ENCODE measurements at regions not wholly inside any gene's neighbourhood (a gene's known extent, or its start where the extent isn't known, plus 50 kb on each side); places are given as distances from the start of the nearest gene placed in this dataset.

GRCh38 chr5:87184605-87185004, 83.1 kb upstream of the RASA1 start:
- no peak for TF ChIP-seq EZH2phosphoT487 (IDR thresholded peaks at IDR 0.05; ENCODE audit: borderline replicate concordance, low read length)
- TF ChIP-seq CTCF (IDR thresholded peaks at IDR 0.05; ENCODE audit: low read depth, low read length, poor library complexity, severe bottlenecking), result no peak

GRCh38 chr5:87185838-87186237, 81.8 kb upstream of the RASA1 start:
- H3K27ac ChIP-seq (ENCODE audit: low read depth, low read length), result no peak overlapping the region
- no peak overlapping the region for H3K4me3 ChIP-seq (ENCODE audit: low read length)
- H3K4me1 ChIP-seq (ENCODE audit: control insufficient read depth, low read length), result no peaks in the 10 kb centered on the region
- H3K79me2 ChIP-seq (ENCODE audit: control insufficient read depth, low read length), result no peaks in the 10 kb centered on the region
- no peaks in the 10 kb centered on the region for H3K9me3 ChIP-seq (ENCODE audit: control insufficient read depth, insufficient read depth, low read length)
- no peak overlapping the region for H3K4me2 ChIP-seq (ENCODE audit: low read length)
- no peaks in the 10 kb centered on the region for H3K27me3 ChIP-seq (ENCODE audit: control insufficient read depth, low read length)
- no peaks in the 10 kb centered on the region for H3F3A ChIP-seq (ENCODE audit: control insufficient read depth, insufficient read depth)
- no peaks in the 10 kb centered on the region for H3K9me2 ChIP-seq (replicated peaks; ENCODE audit: control insufficient read depth, low read length)
- no peaks in the 10 kb centered on the region for H3K36me3 ChIP-seq (ENCODE audit: control insufficient read depth, low read length)
- H4K20me1 ChIP-seq (ENCODE audit: control insufficient read depth, insufficient read depth, low read depth, low read length), result no peaks in the 10 kb centered on the region
- TF ChIP-seq CTCF (IDR thresholded peaks at IDR 0.05; ENCODE audit: low read depth, low read length, poor library complexity, severe bottlenecking), result no peak
- no peak for TF ChIP-seq EZH2phosphoT487 (IDR thresholded peaks at IDR 0.05; ENCODE audit: borderline replicate concordance, low read length)

More at GRCh38 chr5:87184605-87185004, 83.1 kb upstream of the RASA1 start:
- Histone ChIP-seq H4K20me1 (ENCODE audit: control insufficient read depth, insufficient read depth, low read depth, low read length) (no peaks in the 10 kb centered on the region), H3K9me3 (ENCODE audit: control insufficient read depth, insufficient read depth, low read length) (no peaks in the 10 kb centered on the region), H3K36me3 (ENCODE audit: control insufficient read depth, low read length) (no peaks in the 10 kb centered on the region), H3K4me3 (ENCODE audit: low read length) (no peak overlapping the region), H3K79me2 (ENCODE audit: control insufficient read depth, low read length) (no peaks in the 10 kb centered on the region), H3F3A (ENCODE audit: control insufficient read depth, insufficient read depth) (no peaks in the 10 kb centered on the region), H3K4me2 (ENCODE audit: low read length) (no peak overlapping the region), H3K9me2 (replicated peaks; ENCODE audit: control insufficient read depth, low read length) (no peaks in the 10 kb centered on the region), H3K27me3 (ENCODE audit: control insufficient read depth, low read length) (no peaks in the 10 kb centered on the region), H3K27ac (ENCODE audit: low read depth, low read length) (no peak overlapping the region), H3K4me1 (ENCODE audit: control insufficient read depth, low read length) (no peaks in the 10 kb centered on the region)

- no peak overlapping the region for H3K27ac ChIP-seq (ENCODE audit: low read depth, low read length)
- H3K4me3 ChIP-seq (ENCODE audit: low read length), result no peak overlapping the region
- H3K36me3 ChIP-seq (ENCODE audit: control insufficient read depth, low read length), result no peaks in the 10 kb centered on the region
- no peaks in the 10 kb centered on the region for H3F3A ChIP-seq (ENCODE audit: control insufficient read depth, insufficient read depth)
- no peaks in the 10 kb centered on the region for H4K20me1 ChIP-seq (ENCODE audit: control insufficient read depth, insufficient read depth, low read depth, low read length)
- no peaks in the 10 kb centered on the region for H3K9me3 ChIP-seq (ENCODE audit: control insufficient read depth, insufficient read depth, low read length)
- TF ChIP-seq EZH2phosphoT487 (IDR thresholded peaks at IDR 0.05; ENCODE audit: borderline replicate concordance, low read length), result no peak
- no peak for TF ChIP-seq CTCF (IDR thresholded peaks at IDR 0.05; ENCODE audit: low read depth, low read length, poor library complexity, severe bottlenecking)
- no peaks in the 10 kb centered on the region for H3K9me2 ChIP-seq (replicated peaks; ENCODE audit: control insufficient read depth, low read length)
- H3K27me3 ChIP-seq (ENCODE audit: control insufficient read depth, low read length), result no peaks in the 10 kb centered on the region
- H3K4me2 ChIP-seq (ENCODE audit: low read length), result no peak overlapping the region
- no peaks in the 10 kb centered on the region for H3K79me2 ChIP-seq (ENCODE audit: control insufficient read depth, low read length)
- H3K4me1 ChIP-seq (ENCODE audit: control insufficient read depth, low read length), result no peaks in the 10 kb centered on the region
Measured at GRCh38 chr5:87188391-87188790, 79.3 kb upstream of the RASA1 start.

- no peaks in the 10 kb centered on the region for H3K36me3 ChIP-seq (ENCODE audit: control insufficient read depth, low read length)
- no peaks in the 10 kb centered on the region for H3K9me2 ChIP-seq (replicated peaks; ENCODE audit: control insufficient read depth, low read length)
- no peaks in the 10 kb centered on the region for H3K27me3 ChIP-seq (ENCODE audit: control insufficient read depth, low read length)
- H3K27ac ChIP-seq (ENCODE audit: low read depth, low read length), result no peak overlapping the region
- no peaks in the 10 kb centered on the region for H3F3A ChIP-seq (ENCODE audit: control insufficient read depth, insufficient read depth)
- H3K4me2 ChIP-seq (ENCODE audit: low read length), result no peak overlapping the region
- H3K4me1 ChIP-seq (ENCODE audit: control insufficient read depth, low read length), result no peaks in the 10 kb centered on the region
- TF ChIP-seq EZH2phosphoT487 (IDR thresholded peaks at IDR 0.05; ENCODE audit: borderline replicate concordance, low read length) (no peak), CTCF (IDR thresholded peaks at IDR 0.05; ENCODE audit: low read depth, low read length, poor library complexity, severe bottlenecking) (no peak)
- no peaks in the 10 kb centered on the region for H3K9me3 ChIP-seq (ENCODE audit: control insufficient read depth, insufficient read depth, low read length)
- no peaks in the 10 kb centered on the region for H4K20me1 ChIP-seq (ENCODE audit: control insufficient read depth, insufficient read depth, low read depth, low read length)
- H3K79me2 ChIP-seq (ENCODE audit: control insufficient read depth, low read length), result no peaks in the 10 kb centered on the region
- H3K4me3 ChIP-seq (ENCODE audit: low read length), result no peak overlapping the region
Measured at GRCh38 chr5:87190041-87190440, 77.6 kb upstream of the RASA1 start.
